NCI-H1930 (cell line): ENCODE measurements at regions not wholly inside any gene's neighbourhood (a gene's known extent, or its start where the extent isn't known, plus 50 kb on each side); places are given as distances from the start of the nearest gene placed in this dataset.
A peak's percentile ranks its signal among the peaks of the same experiment; 100 is the strongest.
"Not testable (repeated sequence)": the region's sequence is repeated elsewhere in the genome, so short reads cannot be mapped to it uniquely, and the experiment has no call there.

ENCODE experiments used
- DNase-seq, 2 experiments: peaks; one replicate each; lab custom pipeline; 2025; lab: John Stamatoyannopoulos, UW

DNA sequence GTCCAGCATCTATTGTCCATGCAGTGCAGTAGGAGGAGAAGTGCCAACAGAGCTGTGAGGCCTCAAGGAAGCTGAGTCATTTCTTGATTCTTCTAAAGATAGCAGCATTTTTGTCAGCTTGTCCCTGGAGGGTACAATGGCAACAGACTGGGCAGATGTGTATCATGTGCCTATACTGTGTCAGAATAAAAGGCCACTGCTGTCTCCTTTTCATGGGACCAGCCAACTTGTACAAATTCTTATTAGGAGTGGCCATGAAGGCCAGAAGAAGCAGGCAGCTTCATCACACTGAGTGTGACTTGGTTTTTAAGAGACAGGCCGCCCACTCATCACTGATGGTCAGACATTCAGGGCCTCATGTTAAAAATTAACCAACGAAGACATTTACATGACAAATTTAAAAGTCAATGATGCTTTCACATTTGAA lies 185.0 kb upstream of the FAM241A start:
- DNase-seq, result no peak

DNA sequence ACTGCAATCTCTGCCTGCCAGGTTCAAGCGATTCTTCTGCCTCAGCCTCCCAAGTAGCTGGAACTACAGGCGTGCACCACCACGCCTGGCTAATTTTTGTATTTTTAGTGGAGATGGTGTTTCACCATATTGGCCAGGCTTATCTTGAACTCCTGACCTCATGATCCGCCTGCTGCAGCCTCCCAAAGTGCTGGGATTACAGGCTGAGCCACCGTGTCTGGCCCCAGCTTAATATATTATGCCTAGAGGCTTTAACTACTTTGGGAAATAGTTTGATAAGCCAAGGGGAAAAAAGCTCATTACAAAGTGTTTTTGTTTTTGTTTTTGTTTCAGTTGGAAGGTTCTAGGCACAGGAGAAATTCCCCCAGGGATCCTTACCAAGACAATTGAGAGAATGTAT lies 184.2 kb upstream of the FAM241A start:
- not testable (repeated sequence) for DNase-seq

DNA sequence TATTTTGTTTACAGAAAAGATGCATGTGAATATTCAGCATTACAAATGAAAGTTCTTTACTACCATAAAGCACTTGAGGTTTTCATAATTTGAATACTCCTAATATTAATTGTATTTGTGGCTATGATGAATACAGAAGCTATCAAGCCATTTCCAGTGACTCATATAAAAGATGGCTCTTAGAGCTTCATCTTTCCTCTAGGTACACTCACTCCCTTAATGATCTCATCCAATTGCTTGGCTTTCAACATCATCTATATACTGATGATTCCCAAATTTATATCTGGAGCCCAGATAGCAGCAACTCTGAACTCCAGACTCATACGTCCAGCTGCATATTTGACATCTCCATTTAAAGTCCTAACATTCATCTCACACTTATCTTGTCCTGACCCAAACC lies 183.4 kb upstream of the FAM241A start:
- no peak for DNase-seq

DNA sequence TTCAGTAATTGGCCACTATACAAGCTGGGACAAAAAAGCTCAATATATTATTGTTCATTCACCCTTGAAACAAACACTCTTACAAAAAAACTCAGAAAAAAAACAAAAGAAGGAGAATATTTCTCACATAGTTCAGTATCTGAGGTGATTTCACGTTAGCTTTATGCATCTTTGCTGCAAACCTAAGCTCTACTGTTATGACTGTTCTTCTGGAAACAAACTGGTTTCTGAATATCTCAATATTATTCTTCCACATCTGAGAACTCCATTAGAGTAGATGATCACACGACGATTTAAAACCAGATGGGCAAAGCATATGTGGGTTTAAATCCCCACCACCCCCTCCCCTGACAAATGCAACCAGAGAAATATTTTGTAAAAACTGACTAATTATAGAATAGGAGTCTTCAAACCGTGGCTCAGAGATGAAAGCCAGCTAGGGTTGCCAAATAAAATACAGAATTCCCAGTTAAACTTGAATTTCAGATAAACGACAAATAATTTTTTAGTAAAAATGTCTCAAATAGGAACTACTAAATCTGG lies 182.0 kb upstream of the FAM241A start:
- no peak for DNase-seq

DNA sequence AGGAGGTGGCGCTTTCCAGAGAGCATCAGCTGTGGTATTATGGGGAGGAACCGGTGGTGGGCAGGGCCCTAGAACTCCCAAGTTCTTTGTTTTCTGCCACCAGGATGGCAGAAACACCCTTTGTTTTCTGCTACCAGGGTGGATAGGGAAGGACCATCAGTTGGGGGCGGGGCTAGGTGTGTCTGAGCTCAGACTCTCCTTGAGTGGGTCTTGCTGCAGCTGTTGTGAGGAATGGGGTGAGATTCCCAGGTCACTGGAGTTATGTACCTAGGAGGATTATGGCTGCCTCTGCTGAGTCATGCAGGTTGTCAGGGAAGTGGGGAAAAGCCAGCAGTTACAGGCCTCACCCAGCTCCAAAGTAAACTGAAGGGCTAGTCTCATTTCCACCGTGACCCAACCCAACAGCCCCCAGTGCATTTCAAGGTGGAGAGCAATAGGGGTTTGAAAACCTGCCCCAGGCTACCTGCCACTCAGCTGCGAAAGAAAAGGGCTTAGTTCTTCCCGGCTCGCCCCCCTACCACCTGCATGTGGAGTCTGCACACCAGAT lies 167.8 kb upstream of the FAM241A start:
- no peak for DNase-seq

DNA sequence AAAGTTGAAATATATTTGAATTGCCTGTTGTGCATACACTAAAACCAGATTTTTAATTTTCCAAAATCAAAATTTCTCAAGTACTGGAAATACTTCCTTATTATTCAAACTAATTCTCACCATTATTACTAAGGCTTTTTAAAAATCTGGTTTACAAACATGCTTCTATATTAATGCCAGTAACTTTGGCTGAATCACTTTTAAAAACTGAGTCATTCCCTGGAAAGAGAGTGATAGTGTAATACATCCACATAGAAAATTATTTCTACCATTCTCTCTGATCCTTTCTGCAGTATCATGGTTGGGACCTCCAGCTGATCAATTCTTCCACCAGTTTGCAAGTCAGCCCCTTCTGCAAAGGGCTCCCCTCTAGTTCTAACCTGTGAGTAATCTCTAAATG lies 165.3 kb upstream of the FAM241A start:
- no peak for DNase-seq

DNA sequence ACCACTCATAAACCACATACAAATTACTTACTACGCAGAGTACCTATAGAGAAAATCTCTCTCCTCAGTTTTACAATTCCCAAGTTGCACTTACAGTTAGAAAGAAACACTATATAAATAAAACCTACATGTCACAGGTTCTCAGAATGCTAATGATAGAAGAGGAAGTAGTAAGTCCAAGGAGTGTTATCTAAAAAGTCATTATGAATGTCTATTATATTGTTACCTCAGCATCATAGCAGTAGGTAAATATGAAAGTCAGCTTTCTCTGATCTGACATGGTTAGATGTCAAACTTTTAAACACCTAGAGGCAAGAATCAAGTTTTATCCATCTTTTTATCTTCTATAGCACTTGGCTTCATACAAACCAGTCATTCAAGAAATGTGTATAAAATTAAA lies 163.2 kb upstream of the FAM241A start:
- no peak for DNase-seq

DNA sequence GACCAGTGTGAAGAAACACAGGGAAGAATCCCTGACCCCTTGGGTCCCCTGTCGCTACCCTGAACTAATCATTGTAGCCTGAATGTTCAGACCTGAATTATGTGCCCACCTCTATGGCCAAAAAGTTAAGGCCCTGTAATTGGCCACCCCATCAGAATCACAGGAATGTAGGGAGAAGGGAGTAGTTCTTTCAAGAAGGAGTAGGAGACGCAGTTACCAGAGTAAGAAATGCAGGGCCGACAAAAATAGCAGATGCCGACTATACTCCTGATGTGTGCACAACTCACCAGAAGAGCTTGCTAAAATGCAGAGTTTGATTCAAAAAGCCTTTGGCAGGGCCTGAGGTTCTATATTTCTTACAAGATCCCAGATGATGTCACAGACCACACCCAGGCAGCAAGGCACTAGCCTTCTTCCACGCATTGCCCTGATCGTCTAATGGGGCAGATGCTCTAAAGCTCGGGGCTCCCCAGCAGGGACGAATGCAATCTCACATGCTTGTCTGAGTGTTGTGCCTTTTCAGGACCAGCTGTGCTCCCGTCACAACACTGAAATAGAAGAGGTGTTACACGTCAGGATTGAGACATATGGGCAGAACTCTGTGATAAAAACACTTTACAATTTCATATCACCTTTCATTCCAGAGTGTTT lies 161.0 kb upstream of the FAM241A start:
- DNase-seq, result no peak

DNA sequence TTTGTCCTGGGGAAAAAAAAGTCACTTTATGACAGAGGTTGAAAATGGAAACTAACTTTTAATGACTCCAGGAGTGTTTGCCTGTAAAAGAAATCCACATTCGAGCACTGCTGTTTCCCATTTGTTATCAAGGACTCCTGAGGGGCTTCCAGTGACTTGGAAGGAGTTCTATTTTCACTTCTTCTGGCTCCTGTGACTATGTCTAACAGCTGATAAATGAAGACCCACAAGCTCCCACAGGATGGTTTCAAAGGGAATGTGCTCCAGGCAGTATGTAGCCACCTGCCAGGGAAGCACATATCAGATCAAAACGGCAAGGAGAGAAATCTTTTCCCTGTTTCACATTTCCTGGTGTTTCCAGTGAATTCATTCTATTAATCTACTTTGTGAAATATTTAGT lies 159.8 kb upstream of the FAM241A start:
- DNase-seq, result no peak

DNA sequence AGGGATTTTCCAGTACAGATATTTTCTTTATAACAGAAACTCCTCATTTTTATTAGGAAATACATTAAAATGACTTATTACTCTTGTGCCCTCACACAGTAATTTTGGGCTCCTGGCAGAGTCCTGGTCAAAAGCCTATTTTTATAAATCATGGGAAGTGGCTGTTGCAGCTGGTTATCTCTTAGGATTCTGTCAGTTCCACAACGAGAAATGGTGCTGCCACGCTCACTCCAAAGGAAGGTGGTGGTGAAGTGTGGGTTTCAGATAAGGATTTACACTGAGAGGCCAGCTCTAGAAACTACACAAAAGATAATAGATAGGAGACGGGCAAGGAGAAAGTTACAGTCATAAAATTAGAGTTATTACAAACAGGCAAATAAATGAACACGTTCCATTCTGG lies 159.2 kb upstream of the FAM241A start:
- DNase-seq, result no peak

DNA sequence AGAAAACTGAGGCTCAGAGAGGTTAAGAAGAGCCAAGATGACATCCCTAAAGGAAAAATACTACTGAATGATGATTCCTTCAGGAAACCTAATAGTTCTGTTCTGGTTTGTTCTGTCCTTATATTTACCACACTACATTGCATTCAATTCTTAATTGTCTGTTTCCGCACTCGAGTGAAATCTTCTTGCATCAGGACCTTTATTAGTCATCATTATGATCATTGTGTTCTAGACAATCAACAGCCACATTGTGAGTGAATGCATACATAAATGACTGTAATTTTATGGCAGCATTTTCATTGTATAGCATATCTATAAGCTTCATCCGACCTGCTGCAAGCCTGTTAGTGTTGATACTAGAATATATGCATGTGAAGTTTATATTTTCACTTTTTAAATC lies 156.7 kb upstream of the FAM241A start:
- DNase-seq, result peak; percentile 60 to 73

DNA sequence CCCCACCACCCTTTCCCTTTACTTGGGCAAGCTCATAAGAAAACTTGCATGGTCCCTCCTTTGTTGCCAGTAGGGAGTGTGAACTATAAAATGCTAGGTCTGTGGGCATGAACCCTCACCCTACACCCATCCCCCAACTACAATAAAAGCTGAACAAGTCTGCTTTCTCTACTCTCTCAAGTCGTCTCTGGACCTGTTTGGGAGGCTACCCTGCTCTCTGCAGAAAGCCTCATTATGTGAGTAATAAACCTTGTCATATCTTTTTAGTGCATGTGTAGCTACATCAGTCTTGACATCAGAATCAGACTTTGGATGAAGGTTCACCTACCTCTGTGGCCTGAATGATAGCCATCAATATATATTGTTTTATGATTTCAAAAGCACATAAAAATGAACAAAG lies 155.4 kb upstream of the FAM241A start:
- no peak for DNase-seq

DNA sequence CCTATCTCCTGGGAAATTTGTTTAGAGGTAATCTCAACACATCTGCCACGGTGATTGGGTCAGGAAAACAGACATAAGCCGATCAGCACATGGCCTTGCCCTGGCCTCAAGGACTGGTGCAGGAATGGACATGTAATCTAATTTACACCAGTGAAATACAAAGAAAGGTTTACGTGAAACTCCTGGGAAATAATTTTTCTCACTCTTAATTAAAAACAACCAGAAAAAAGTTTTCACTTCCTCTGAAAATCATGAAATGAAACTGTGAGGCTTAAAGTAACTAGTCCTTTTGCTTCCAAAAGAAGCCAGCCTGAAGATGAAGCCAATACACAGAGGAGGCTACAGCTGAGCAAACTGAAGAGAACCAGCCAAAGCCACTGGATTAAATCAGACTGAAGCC lies 154.1 kb upstream of the FAM241A start:
- DNase-seq, result peak in 1 of 2 experiments; percentile 14

DNA sequence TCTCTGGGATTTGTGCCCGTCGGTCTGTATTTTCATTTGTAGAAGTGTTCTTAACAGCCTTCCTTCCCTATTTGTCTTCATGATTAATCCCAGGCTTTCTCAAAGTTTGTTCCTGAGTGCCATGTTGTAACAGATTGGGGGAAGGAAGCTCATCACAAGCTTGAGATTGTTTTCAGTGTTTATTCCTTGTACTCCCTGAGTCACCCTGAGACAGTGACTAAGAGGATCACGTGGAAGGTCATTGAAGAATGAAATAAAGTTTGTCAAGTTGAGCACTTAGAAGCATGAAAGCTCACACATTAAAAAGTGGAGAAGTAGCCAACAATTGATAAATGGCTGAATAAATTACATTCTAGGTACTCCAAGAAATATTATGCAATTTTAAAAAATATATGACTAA lies 153.5 kb upstream of the FAM241A start:
- DNase-seq, result no peak

DNA sequence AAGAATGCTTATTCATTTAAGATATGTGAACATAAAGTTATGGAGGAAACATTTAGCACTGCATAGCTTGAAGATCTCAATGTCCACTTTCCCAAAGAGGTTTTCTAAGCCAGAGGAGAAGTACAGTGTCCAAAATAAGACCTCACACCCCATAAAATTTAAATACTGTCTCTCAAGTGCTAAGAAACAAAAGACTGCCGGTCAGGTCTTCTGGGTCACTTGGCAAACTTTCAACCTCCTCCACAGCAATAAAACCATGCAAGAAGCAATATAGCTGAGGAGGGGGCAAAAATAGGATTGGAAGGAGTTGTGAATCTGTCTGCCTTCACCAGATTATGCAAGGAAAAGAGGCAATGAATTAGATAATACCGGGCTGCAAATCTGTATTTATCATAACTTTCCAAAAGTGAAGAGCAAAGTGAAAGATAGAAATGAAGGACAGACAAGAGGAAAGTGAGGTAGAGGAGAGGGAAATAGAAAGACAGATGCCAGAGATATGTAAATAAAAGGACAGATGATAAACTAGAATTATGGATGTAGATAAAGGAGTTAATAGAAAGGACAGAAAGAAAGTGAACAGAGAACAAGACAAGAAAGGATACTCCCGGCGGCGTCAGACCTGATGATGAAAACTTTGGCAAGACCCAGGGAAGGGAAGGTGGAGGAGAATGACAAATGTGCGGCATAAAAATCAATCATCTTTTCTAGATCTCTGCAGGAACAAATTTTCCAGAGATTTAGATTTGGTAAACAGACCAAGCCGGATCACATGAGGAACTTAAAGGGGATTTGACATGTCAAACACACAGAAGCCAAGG lies 152.7 kb upstream of the FAM241A start:
- no peak for DNase-seq

DNA sequence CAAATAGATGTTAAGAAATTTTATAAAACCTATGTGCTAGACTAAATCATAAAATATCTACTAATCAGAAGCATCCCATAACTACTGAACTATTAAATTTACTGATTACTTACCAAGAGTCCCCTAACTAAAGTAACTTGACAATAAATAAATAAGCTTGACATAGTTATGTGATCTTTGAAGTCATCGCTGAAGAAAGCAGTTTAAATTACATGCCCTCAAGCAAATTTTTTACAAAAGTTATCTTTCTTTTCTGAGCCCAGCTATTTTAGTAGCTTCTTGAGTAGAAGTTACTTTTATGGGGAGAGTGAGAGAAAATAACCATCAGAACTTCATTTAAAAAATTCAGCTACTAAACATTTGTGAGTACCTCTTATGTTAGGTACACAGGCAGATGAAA lies 150.9 kb upstream of the FAM241A start:
- DNase-seq, result no peak

DNA sequence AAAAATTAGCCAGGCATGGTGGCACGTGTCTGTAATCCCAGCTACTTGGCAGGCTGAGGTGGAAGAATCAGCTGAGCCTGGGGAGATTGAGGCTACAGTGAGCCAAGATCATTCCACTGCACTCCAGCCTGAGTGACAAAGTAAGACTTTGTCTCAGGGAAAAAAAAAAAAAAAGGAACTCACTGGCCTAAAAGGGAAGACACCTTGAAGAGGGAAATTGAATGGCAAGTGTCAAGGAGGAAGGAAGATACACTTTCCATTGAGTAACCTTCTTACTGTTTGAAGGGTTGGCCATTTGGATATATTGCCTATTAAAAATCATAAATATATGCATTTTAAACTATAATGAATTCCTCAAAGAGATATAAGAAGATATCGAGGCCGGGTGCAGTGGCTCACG lies 147.5 kb upstream of the FAM241A start:
- DNase-seq, result no peak

DNA sequence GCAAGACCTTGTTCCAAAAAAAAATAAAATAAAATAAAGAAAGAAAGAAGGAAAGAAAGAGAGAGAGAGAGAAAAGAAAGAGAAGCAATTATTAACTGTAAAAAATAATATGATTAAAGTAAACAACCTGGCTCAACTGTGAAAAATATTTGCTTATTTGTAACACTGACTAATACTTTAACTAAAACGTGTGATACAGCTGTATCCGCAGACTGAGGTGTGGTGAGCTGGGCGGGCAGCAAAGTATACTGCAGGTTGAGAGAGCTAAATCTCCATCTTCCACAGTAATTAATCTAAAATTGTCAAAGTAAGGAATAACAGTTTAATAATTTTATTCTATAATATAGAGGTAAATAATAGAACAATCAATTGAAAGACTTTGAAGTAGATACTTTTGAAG lies 145.5 kb upstream of the FAM241A start:
- DNase-seq, result no peak

DNA sequence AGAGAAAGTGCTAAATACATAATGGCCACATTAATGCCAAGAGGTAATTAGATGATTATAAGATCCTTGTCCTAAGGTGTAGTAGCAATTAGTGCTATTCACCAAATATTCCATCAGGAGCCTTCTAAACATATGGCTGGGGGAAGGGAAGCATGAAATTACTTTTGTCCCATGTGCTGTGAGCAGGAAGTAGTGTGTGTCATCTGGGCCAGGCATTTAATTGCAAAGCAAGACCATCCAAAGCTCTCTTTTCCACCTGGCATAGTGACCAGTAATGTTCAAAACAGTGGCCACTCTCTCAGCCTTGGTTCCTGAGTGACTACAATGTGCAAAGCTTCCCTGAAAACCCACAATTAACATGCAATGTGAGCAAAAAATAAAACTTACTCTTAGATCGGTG lies 144.2 kb upstream of the FAM241A start:
- no peak for DNase-seq

DNA sequence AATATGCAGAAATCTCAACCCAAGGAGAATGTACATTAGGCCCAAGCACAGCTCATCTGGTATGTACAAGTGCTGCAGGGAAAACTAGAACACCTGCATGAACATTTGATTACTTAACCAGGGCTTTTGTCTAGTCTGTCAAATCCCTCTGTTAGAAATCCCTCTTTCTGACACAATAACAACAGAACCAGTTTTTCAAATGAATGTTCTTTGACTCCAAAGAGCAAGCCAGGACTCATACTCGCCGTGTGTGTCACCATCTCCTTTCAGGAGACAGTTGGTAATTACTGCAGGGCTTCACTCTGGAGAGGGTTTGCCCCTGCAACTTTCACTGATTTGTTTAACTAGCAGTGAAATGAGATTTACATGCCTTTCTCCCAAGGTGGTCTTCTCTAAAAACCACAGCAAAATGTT lies 143.0 kb upstream of the FAM241A start:
- peak; percentile 38 to 55 for DNase-seq

DNA sequence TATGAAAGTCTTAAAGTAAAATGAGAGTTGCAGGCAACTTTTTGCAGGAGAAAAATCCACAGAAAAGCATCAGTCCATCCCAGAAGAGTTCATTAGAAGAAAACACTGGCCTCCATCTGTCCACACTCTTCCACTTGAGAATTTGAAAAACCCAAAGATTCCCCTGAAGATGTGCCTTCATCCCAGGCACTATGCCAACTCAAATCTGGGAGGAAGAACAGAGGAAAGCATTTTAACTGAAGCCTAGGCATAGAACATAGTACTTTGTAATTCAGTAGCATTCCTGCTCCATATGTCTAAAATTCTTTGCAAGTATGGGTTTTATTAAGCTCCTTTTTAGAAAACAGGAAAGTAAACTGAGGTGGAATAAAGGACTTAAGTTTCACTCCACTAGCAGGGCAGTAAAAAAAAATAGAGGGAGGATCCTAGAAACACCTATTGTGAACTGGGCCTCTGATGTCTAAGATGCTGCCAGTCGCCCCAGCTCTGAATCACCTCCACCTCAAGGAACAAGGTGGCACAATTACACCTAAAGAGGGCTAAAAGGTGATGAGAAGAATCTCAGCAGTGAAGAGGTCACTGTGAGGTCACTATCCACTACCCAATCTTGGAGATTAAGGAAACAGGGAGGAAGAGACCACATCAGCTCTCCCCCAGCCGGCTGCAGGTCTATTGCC lies 141.9 kb upstream of the FAM241A start:
- DNase-seq, result no peak

DNA sequence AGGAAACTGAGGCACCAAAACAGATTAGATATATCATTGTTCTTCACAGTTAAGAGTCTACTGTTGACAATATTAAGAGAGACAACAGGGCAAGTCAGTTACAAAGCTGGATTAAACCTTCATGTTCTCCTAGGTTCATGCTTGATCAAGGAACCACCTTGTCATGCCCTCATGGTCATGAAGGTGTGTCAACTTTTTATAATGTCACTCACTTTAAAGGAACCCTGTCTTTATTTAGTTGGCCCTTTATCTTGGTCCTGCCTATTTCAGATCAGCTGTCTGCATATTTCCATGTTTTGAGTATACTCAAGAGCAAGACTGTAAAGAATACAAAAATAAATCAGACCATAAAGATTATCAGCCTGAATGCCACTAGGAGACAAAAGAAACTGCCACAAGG lies 140.2 kb upstream of the FAM241A start:
- DNase-seq, result no peak

DNA sequence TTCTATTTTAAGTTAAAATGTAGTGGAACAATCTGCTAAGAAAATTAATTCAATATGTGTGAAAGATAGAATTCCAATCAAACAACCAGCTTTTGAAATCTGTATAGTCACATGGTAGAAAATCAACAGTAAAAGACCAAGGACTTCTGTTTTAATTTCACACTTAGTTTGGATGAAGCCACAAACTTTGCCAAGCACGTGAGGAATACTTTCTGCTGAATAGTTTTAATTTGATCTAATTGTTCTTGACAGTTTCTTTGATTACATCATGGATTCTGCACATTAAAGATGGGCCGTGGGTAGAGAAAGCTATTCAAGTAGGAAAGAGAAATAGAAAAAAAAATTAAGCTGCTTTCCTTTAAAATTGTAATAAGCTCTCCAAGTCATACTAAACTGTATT lies 137.9 kb upstream of the FAM241A start:
- no peak for DNase-seq
